GM21367 (cell line): ENCODE measurements at regions not wholly inside any gene's neighbourhood (a gene's known extent, or its start where the extent isn't known, plus 50 kb on each side); places are given as distances from the start of the nearest gene placed in this dataset.

ENCODE experiments used
- ATAC-seq: cut with Tn5 transposase; IDR thresholded peaks from one replicate; pipeline ENCODE4 v1.9.1; 2021; ENCODE audit not compliant: unreplicated experiment

GRCh38 chr10:128369101-128369650 lies 243.0 kb upstream of the MKI67 start:
- no peak for ATAC-seq

DNA sequence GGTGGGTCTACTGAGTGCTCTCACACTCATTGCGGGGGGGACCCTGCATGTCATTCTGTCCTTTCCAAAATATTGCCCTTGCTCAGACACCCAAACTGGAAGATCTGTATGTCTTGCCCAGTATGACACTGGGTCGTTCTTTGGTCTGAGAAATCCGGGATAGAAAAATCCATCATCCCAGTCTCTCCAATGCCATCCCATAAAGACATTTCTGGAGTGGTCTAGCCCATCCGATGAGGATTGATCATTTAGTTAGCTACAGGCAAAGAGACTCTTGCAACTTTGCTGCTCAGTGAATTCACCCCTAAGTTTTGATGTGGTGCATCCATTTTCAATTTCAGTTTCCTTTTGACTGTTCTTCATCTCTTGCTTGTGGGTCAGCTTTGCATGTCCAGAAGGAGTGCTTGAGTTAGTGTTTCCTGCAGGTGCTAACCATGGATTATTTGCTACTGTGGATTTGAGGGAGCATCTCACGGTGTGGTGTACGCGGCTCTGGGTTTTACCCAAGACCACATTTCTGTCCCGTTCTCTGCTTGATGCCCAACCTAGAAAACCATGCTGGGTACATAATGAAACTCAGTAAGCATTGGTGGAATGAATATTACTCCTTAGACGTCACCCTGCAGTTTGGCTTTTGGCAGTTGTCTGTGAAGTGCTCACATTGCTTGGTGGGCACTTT lies 247.0 kb upstream of the MKI67 start:
- peak; percentile 86 for ATAC-seq

DNA sequence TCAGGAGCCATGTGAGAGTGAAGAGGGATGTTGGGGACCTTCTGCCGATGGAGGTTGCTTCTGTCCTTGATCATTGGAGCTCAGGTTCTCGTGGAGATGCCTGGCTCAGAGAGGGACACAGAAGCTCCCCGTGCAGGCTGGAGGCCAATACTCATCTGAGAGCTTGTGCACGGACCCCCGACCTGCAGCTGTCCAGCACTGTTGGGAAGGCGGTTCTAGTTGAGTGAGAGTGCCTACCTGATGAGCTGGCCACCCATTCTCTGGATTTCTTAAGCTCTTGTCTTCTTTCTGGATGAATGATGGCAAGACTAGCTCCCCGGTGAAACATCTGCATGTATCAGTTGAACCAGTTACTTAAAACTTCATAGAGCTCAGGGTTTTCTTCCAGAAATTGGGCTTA lies 247.6 kb upstream of the MKI67 start:
- ATAC-seq = no peak

DNA sequence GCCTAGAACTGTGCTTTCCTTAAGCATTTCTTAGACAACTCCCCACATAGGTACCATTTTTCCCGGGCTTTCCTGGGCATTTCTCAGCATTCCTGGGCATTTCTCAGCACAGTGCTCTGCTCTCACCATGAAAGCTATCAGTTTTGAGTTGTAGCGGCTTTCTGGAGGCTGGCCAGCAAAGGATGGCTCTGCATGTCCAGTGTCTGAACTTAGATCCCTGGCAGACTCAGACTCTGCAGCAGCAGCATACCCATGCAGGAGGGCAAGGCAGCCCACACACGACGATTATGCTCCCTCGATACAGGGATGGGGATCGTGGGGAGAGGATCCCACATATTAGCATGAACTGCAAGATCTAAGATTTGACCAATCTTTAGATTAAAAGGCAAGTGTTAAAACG lies 248.9 kb upstream of the MKI67 start:
- ATAC-seq = no peak

- no peak for ATAC-seq
These were observed 251.3 kb upstream of the MKI67 start for GRCh38 chr10:128377364-128377987.

DNA sequence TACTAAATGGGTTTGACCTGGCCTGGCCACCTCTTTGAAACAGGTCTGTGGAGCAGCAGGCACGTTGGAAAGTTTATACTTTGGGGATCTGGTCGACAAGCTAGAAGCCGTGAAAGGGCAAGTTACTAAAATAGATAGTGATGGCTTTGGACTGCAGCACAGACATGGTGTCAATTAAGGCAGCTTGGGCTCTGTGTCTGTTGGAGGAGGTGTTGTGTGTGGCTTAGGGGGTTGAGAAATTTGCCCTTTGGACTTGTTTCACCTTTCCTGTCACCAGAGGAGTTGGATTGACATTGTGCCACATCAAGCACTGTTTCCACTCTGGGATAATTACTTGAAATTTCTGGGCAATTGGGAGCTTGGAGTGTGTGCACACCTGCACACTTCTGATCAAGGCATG lies 251.8 kb upstream of the MKI67 start:
- ATAC-seq = no peak

DNA sequence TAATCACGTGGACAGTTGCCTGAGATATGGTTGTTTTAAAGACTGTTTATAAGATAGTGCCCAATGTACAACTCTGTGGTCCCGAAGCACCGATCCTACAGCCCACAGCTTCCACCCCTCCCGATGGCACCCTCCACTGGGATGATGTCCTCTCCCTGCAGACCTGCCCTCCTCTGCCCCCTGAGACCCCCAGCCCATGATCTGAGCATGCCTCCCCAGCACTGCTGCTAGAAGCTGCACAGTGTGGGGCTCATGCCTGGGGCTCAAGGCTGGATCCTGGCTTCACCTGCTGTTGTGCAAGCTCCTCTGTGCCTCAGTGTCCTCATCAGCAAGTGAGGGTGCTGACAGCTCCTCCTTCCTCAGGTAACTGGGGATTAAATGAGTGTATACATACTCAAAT lies 254.7 kb upstream of the MKI67 start:
- no peak for ATAC-seq

DNA sequence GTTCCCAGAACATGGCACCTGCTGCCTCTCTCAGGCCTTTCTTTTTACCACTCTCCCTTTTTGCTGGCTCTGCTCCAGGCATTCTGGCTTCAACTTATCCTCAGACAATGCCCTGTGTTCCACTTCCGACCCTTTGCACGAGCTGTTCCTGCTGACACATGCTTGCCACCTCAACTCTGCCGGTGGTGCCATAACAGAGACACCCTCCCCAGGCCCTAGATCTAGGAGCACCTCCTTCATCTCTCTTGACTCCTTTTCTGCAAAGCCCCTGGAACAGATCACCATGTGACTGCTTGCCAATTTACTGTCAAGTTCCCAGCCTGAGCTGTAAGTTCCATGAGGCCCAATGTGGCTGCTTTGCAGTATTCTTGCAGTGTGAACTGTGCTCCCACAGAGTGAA lies 256.0 kb upstream of the MKI67 start:
- ATAC-seq = no peak

GRCh38 chr10:128384831-128385230 lies 258.6 kb upstream of the MKI67 start:
- no peak for ATAC-seq

DNA sequence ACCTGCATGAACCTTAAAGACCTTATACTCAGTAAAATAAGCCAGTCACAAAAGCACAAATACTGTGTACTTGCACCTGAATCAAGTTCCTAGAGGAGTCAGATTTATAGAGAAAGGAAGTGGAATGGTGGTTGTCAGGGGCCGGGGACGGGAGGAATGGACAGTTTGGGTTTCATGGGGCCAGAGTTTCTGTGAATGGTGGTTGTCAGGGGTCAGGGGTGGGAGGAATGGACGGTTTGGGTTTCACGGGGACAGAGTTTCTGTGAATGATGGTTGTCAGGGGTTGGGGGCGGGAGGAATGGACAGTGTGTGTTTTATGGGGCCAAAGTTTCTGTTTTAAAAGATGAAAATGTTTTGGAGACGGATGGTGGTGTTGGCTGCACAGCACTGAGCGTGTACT lies 260.0 kb upstream of the MKI67 start:
- ATAC-seq = no peak

GRCh38 chr10:128386816-128387604 lies 260.8 kb upstream of the MKI67 start:
- no peak for ATAC-seq

GRCh38 chr10:128390596-128390995 lies 264.4 kb upstream of the MKI67 start:
- no peak for ATAC-seq

- ATAC-seq = no peak
These were observed 267.3 kb upstream of the MKI67 start for GRCh38 chr10:128393546-128393945.

GRCh38 chr10:128398118-128398517 lies 271.9 kb upstream of the MKI67 start:
- ATAC-seq = no peak

- no peak for ATAC-seq
These were observed 272.8 kb upstream of the MKI67 start for GRCh38 chr10:128398999-128399398.

GRCh38 chr10:128400564-128400963 lies 274.3 kb upstream of the MKI67 start:
- no peak for ATAC-seq

DNA sequence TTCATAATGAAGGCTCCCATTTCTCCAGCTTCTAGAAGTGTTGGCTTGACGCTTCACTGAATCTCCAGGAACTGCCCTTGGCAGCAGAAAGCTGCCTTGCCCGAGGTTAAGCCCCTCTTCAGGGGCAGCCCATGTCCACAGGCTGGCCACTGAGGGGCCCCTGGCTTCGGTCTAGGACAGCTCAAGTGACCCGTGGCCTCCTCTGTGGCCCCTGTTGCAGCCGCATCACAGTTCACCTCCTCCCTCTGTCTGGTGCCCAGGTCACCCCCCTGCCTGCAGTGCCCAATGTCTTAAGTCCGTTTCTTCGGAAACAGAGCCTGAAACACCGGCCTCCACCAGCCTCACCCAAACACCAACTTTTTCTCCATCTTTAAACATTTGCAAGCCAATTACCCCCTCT lies 279.2 kb upstream of the MKI67 start:
- no peak for ATAC-seq

GRCh38 chr10:128411643-128412042 lies 285.4 kb upstream of the MKI67 start:
- no peak for ATAC-seq

- ATAC-seq = no peak
These were observed 288.3 kb upstream of the MKI67 start for GRCh38 chr10:128414568-128414967.

DNA sequence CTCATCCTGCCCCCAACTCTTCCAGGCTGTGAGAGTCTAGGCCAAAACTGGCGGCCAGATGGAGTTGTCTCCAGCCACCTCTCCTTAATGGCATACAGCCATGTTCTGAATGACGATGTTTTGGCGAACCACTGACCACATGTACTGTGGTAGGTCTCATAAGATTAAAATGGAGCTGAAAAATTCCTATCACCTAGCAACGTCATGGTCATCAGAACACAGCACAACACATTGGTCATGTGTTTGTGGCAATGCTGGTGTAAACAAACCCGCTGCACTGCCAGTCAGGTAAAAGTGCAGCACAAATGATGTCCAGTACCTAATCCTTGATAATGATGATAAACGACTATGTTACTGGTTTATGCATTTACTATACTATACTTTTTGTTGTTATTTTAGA lies 290.0 kb upstream of the MKI67 start:
- ATAC-seq = no peak

DNA sequence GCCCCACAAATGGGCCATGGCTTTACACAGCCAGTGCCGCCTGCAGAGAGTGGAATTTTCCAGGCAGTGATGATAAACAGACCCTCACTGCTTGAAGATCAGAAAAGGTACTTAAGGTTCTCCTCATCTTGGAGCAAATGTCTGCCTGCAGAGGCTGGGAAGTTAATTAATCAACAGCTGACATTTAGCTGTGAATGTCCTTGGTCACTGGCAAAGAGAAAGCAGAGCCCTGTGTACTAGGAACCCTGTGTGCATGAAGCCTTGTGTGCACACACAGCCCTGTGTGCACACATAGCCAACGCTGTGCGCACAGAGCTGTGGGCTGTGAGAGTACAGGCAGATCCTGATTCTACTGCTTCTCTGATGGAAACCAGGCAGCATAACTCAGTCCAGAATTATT lies 291.6 kb upstream of the MKI67 start:
- no peak for ATAC-seq

GRCh38 chr10:128418819-128419218 lies 292.6 kb upstream of the MKI67 start:
- ATAC-seq = no peak
